Fibroblast of the aortic adventitia (primary cell): ENCODE measurements at regions not wholly inside any gene's neighbourhood (a gene's known extent, or its start where the extent isn't known, plus 50 kb on each side); places are given as distances from the start of the nearest gene placed in this dataset.
A peak's percentile ranks its signal among the peaks of the same experiment; 100 is the strongest.
"Not testable (repeated sequence)": the region's sequence is repeated elsewhere in the genome, so short reads cannot be mapped to it uniquely, and the experiment has no call there.

ENCODE experiments used
- DNase-seq: peaks from one replicate; pipeline ENCODE4 v3.0.0-alpha.2; 2010; ENCODE audit warnings: low read depth
- H3K4me3 ChIP-seq: 2 replicates; pipeline ENCODE4 v1.5.1; 2011; ENCODE audit warnings: low read depth, mild to moderate bottlenecking, control low read depth, low read length, moderate library complexity
- TF ChIP-seq, protein P1 (sequence below): IDR thresholded peaks from 2 replicates; pipeline ENCODE4 v1.5.1; 2011; ENCODE audit warnings: mild to moderate bottlenecking, low read length, control low read depth, inconsistent platforms; ENCODE audit not compliant: insufficient read depth

DNA sequence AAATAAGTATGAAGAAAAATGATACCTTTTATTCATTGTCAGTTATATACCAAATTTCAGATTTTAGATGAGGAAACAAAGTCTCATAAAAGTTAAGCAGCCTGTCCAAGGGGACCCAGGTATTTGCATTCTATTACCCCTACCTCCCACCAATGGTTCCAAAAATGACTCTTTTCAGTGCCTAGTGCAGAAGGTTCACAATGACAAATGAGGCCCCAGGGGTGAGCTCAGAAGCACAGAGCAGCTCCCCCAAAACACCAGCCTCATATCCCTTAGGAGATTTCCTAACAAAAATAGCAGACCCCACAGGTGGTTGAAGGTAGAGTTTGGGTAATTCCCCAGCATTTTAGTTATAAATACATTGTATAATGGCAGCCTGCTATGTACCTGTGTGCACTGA, 168.6 kb downstream of the REEP3 start:
- TF ChIP-seq, protein P1, sequence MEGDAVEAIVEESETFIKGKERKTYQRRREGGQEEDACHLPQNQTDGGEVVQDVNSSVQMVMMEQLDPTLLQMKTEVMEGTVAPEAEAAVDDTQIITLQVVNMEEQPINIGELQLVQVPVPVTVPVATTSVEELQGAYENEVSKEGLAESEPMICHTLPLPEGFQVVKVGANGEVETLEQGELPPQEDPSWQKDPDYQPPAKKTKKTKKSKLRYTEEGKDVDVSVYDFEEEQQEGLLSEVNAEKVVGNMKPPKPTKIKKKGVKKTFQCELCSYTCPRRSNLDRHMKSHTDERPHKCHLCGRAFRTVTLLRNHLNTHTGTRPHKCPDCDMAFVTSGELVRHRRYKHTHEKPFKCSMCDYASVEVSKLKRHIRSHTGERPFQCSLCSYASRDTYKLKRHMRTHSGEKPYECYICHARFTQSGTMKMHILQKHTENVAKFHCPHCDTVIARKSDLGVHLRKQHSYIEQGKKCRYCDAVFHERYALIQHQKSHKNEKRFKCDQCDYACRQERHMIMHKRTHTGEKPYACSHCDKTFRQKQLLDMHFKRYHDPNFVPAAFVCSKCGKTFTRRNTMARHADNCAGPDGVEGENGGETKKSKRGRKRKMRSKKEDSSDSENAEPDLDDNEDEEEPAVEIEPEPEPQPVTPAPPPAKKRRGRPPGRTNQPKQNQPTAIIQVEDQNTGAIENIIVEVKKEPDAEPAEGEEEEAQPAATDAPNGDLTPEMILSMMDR: no peak
- H3K4me3 ChIP-seq: no peak overlapping the region
- no peak for DNase-seq

DNA sequence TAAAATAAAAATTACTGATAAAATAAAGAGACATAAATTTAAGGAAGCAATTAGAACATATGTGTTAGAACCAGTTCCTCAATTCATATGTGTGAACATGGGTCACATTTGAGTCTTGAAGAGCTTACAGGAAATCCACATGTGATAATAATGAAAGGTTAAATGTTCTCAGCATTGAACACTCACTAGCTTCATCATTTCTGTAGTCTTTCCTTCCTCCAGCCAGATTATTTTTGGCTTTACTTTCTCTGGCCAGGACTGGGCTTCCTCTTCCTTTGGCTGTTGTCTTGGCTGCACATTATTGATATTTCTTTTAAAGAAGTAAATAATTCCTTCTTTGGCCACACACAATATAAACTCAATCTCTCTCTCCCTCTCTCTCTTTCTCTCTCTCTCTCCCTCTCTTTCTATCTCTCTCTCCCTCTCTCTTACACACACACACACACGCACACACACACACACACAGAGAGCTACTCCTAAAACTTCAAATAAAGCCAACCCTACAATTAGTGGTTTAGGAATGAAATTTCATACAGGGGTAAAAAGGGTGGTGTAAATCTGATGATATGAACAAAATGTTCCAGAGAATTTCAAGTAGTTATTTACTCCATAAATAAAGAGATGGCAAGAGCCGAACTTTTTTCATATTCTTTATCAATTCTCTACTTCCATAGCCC, 171.2 kb downstream of the REEP3 start:
- TF ChIP-seq, protein P1: no peak
- H3K4me3 ChIP-seq: no peak overlapping the region
- peak; percentile 30 for DNase-seq

DNA sequence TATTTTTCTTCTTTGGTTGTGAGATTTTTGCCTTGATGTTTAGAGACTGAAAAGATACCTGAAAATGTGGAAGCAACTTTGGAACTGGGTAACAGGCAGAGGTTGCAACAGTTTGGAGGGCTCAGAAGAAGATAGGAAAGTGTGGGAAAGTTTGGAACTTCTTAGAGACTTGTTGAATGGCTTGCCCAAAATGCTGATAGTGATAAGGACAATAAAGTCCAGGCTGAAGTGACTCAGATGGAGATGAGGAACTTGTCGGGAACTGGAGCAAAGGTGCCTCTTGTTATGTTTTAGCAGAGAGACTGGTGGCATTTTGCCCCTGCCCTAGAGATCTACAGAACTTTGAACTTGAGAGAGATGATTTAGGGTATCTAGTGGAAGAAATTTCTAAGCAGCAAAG, 171.8 kb downstream of the REEP3 start:
- not testable (repeated sequence) for DNase-seq

DNA sequence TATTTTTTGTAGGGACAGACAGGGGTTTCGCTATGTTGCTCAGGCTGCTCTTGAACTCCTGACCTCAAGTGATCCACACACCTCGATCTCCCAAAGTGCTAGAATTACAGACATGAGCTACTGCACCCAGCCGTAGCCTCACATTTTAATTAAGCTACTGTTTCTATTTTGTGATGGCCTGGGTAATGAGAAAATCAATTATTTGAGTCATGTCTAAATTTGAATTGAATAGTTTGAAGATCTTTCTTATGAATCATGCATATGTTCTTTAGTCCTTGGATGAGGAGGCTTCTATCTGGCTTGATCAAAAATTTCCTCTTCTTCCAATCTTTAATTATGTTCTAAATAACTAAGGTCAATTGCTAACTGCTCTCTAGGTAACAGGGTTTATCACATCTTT, 175.0 kb downstream of the REEP3 start:
- DNase-seq: no peak
- no peak overlapping the region for H3K4me3 ChIP-seq
- TF ChIP-seq, protein P1: no peak

More for the DNA sequence above, 171.8 kb downstream of the REEP3 start:
- H3K4me3 ChIP-seq: not testable (repeated sequence)

DNA sequence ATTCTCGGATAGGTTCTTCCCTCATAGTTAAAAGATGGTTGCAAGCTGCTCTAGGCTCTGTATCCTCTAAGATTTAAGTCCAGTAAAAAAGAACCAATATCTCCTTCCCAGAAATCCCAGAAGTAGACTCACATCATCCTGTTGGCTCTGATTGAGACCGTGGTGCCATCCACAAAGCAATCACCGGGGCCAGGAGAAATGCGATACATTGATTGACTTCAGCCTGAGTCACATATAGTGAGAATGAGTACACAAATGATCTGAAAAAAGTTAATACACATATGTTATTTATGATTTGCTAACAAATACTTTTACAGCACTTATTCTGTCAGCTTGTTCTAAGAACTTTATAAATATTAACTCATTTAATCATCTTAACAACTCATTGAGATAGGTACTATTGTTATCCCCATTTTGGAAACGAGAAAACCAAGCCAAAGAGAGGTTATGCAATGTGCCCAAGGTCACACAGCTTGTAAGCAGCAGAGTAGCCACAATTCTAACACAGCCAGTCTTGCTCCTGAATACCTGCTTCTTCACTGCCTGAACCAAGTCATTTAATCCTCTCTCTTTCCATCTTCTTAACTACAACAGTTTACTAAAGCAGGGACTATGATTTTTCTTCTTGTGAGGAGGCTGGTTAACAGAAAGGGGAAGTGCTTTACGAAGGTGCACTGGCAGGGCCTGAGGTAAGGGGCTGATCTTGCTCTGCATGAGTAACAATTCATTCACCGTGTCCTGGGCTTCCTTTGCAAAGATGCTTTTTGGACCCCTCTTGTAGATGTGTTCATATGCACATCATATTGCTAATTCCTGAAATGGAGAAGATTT, 177.0 kb downstream of the REEP3 start:
- H3K4me3 ChIP-seq: no peak overlapping the region
- DNase-seq: no peak
- TF ChIP-seq, protein P1: no peak

DNA sequence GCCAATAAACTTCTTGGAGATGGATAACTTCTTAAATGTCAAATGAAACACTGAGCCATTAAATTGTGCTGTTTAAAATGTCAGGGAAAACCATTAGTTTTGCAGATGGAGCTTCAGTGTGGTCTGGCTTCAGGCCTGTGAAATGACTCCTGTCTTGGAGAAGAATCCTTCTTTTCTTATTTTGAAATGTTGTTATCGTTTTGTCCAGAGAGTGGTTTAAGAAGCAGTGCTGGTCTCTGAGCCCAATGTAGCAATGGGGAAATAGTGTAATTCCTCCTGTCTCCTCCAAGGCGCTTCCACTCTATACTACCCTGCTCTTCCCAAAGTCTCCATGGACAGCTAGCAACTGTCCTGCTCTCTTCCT, 177.6 kb downstream of the REEP3 start:
- TF ChIP-seq, protein P1: peak; percentile 27
- no peak overlapping the region for H3K4me3 ChIP-seq
- peak; percentile 61 for DNase-seq

DNA sequence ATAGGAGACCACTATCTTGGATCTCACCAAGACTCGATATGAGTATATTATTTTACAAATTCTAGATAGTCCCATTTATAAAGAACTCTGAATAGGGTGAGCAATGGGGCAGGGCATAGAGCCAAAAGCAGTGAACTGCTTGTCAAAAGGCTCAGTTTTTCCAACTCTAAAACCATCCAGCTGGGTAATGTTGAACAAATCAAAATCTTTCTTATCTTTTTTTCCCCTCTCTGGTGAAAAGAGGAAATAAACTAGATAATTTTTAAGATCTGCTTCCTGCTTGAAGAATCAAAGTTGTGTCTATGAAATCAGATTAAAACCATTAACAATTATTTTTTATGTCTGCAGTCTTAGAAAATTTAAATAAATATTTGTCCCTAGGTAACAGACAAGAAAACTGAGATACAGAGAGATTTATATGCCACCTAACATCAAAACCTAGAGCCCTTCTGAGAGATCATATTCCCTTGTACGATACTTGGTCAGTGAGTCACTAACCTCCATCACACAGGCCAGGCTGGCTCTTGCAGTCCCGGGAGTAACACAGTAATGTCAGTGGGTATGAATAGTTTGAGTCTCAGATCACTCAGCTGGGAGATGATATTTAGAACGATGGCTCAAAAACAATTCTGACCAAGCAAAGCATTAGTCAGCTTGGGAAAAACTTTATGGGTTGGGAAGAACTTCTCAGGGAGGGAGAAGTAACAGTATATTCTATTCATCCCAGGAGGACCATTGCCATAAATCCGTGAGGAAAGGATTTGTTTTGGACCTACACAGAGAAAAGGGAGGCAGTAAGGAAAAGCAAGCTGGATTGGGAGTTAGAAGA, 178.8 kb downstream of the REEP3 start:
- TF ChIP-seq, protein P1: no peak
- DNase-seq: peak; percentile 95
- H3K4me3 ChIP-seq: peak overlapping the region; percentile 14
